Stimulated activated naive CD8-positive, alpha-beta T cell treated with anti-CD3 and anti-CD28 coated beads, Interleukin-15, Interleukin-2, amounts not matched to agents 100 U/mL and 50 U/mL, for 24 hours (primary cell): ENCODE measurements at regions not wholly inside any gene's neighbourhood (a gene's known extent, or its start where the extent isn't known, plus 50 kb on each side); places are given as distances from the start of the nearest gene placed in this dataset.

Source experiments
- ATAC-seq: fragments of 150-1000 bp; cut with Tn5 transposase; one replicate; pipeline ENCODE4 v1.10.0; 2021
- DNase-seq: peaks from one replicate; pipeline ENCODE4 v3.0.0; 2021

GRCh38 chr9:79346350-79347020 is 225.3 kb upstream of the TLE4 start:
- ATAC-seq (no peak), DNase-seq (no peak)

GRCh38 chr9:79352322-79352721 is 219.4 kb upstream of the TLE4 start:
- DNase-seq: no peak
- no peak for ATAC-seq

DNA sequence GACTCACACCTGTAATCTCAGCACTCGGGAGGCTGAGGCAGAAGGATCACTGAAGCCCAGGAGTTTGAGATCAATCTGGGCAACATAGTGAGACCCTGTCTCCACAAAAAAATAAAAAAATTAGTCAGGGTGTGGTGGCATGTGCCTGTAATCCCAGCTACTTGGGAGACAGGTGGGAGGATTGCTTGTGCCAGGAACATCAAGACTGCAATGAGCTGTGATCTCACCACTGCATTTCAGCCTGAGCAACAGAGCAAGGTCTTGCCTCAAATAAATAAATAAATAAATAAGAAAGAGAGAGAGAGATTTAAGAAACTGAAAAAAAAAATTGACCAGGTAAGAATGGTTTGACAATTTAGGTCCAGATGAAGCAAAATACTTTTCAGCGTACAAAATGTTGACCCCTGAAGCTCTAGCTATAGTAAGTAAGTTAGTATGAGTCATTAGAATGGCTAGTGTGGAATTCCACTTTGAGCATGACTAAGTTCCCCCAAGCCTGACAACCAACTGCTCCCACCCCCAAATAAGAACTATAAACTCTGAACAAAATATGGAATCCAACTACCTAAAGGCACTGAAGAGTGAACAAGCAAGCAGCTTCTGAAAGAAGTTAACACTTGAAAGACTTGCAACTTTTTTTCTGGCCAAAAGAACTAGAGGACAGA is 217.8 kb upstream of the TLE4 start:
- DNase-seq (no peak), ATAC-seq (no peak)

DNA sequence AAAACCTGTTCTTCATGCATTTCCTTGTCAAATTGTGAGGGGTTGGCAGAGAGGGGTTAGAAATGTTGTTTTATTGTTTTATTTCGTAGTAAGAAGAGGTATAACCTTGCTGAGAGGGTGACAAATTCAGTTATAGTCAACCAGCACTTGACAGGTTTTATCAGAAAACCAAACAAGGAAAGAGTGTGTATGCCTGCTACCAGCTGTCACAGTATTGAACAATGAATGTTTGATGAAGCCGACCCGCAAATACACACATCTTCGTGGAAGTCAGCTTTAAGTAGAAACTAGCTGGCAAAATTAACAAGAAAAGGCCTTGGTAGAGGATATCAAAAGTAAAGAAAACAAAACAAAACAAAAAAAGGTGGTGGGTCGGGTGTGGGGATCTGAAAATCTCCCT is 214.6 kb upstream of the TLE4 start:
- ATAC-seq: no peak
- DNase-seq: no peak

GRCh38 chr9:79357616-79358015 is 214.1 kb upstream of the TLE4 start:
- no peak for DNase-seq
- no peak for ATAC-seq

GRCh38 chr9:79360387-79361347 is 211.1 kb upstream of the TLE4 start:
- no peak for DNase-seq
- ATAC-seq: no peak

- no peak for ATAC-seq
- DNase-seq: no peak
These were observed 209.4 kb upstream of the TLE4 start for GRCh38 chr9:79362100-79363081.

DNA sequence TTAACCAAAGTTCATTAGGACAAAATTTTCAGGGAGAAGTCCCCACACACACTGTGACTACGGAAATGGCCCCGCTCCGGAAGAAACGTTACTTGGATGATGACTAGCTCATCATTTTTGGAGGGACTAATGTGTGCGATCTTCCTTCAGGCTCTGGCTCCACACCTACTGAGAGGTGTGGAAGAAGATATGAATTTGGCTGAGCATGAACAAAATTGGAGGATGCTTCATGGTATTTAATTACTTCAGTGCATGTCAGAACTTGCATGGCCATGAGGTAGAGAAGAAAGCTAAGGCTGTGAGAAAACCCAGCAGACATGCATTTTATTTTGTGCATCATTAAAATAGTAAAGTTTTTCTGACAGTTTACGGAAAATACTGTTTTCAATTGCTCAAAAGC is 202.1 kb upstream of the TLE4 start:
- DNase-seq (no peak), ATAC-seq (no peak)

DNA sequence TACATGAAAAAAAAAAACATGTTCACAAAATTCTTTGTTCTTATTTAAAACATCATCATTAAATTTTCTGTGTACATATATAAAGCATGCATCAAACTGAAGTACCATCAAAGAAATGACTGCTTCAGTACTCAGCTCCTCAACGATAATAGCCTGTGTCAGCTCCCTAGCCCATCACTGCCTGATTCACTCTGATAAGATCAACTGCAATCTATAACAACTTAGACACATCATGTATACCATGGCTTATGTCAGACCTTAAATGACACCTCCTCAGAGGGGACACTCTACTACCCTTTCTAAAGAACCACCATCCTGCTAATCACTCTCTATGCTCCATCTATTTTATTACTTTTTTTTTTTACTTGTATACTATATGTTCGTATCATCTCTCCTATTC is 200.5 kb upstream of the TLE4 start:
- DNase-seq: no peak
- no peak for ATAC-seq

GRCh38 chr9:79371948-79372555 is 199.7 kb upstream of the TLE4 start:
- no peak for ATAC-seq
- no peak for DNase-seq

DNA sequence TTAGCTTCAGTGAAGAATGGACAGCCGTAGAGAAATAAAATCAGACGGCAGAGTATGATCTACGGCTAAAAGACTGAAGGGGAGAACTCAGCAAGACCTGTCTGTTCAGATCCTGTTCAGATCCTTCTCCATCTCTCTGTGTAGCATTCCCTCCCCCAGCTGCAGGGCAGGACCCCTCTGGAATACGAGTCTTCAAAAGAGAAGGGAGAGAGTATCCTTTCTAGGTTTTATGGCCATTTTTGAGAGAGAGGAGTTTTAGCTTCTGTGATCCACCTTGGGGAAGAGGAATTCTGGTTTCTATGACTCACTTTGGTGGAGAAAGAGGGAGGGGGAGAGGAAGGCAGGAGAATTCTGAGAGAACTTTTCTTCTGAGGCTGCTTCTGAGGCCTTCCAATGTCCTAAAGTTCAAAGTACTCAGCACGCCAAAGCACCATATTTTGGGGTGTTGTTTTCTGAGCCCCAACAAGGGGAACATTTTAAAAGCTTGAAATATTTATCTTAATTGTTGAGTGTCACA is 194.4 kb upstream of the TLE4 start:
- DNase-seq (no peak), ATAC-seq (no peak)

DNA sequence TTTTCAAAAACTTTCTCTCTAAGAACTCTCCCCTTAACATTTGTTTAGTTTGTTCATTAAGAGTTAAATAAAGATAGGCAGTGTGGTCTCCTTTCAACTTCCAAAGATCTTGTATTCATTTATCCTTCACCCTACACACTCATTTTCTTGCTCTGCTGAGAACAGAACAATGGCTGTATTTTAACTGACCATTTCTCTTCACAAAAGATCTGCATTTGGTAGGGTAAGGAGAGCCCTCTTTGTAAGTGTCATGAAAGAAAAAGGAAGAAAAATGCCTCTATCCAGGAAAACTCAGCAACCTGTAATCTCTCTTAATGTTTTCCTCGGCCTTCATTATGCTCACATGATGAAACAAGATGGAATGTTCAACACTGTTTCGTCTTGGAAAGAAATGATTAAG is 193.7 kb upstream of the TLE4 start:
- DNase-seq (no peak), ATAC-seq (no peak)

DNA sequence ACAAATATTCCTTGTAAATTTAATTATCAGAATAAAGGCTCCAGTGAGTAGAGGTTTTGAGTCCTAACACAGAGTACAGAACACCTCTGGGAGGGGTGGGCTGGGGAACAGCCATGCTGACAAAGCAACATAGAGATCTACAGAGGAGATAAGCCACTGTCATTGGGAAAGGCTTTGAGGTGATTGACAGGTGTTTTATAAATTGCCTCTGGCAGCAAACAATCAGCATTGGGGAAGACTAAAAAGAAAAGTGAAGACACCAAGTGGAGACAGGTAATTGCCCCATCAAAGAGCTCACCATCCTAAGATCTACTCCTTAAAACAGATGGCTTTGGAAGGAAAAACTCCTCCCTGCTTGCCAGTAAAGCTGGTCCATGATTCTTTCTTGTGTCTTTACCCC is 189.7 kb upstream of the TLE4 start:
- DNase-seq: no peak
- no peak for ATAC-seq

GRCh38 chr9:79382458-79382857 is 189.3 kb upstream of the TLE4 start:
- ATAC-seq: peak; percentile 40
- no peak for DNase-seq

- DNase-seq: no peak
- ATAC-seq: no peak
These were observed 188.7 kb upstream of the TLE4 start for GRCh38 chr9:79383096-79383495.

DNA sequence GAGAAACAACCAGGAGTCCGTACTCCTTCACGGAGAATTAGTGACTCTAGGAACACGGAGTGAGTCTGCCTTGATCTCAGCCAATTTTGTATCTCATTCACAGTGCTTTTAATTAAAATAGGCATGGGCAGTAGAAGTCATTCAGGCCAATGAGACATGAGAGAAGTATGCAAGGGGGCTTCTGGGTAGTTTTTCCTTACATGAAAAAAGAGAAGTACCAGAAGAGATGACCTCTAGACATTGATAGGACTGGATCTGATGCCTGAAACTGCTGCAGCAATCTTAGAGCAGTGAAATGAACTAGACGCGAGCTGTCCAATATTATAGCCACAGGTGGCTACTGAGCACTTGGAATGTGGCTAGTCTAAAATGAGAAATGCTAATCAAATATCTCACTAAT is 187.7 kb upstream of the TLE4 start:
- DNase-seq: no peak
- no peak for ATAC-seq

GRCh38 chr9:79384501-79384900 is 187.3 kb upstream of the TLE4 start:
- no peak for DNase-seq
- ATAC-seq: no peak

- ATAC-seq (no peak), DNase-seq (no peak)
These were observed 184.5 kb upstream of the TLE4 start for GRCh38 chr9:79387101-79387835.

- no peak for DNase-seq
- ATAC-seq: no peak
These were observed 181.6 kb upstream of the TLE4 start for GRCh38 chr9:79390077-79390698.
